Activated effector memory CD4-positive, alpha-beta T cell treated with Interleukin-2 at 50 U/mL for 16 hours (primary cell): ENCODE measurements at regions not wholly inside any gene's neighbourhood (a gene's known extent, or its start where the extent isn't known, plus 50 kb on each side); places are given as distances from the start of the nearest gene placed in this dataset.
A peak's percentile ranks its signal among the peaks of the same experiment; 100 is the strongest.
"Not testable (repeated sequence)": the region's sequence is repeated elsewhere in the genome, so short reads cannot be mapped to it uniquely, and the experiment has no call there.

ENCODE experiments used
- DNase-seq: peaks from one replicate; pipeline ENCODE4 v3.0.0-alpha.2; 2020

GRCh38 chr9:749716-750115 is 91.8 kb upstream of the DMRT1 start:
- peak; percentile 10 for DNase-seq

- DNase-seq, result no peak
Observed at GRCh38 chr9:750249-750967, 91.1 kb upstream of the DMRT1 start.

GRCh38 chr9:751137-752051 is 90.1 kb upstream of the DMRT1 start:
- DNase-seq, result no peak

GRCh38 chr9:752201-752600 is 89.3 kb upstream of the DMRT1 start:
- no peak for DNase-seq

GRCh38 chr9:752681-753200 is 88.8 kb upstream of the DMRT1 start:
- DNase-seq, result no peak

- not testable (repeated sequence) for DNase-seq
Observed at GRCh38 chr9:753734-754133, 87.8 kb upstream of the DMRT1 start.

GRCh38 chr9:754150-754931 is 87.2 kb upstream of the DMRT1 start:
- DNase-seq, result no peak

GRCh38 chr9:755454-756381 is 85.8 kb upstream of the DMRT1 start:
- no peak for DNase-seq

- no peak for DNase-seq
Observed at GRCh38 chr9:757246-757881, 84.1 kb upstream of the DMRT1 start.

GRCh38 chr9:758146-758545 is 83.4 kb upstream of the DMRT1 start:
- no peak for DNase-seq

GRCh38 chr9:759541-759940 is 82.0 kb upstream of the DMRT1 start:
- no peak for DNase-seq

- no peak for DNase-seq
Observed at GRCh38 chr9:759983-760736, 81.3 kb upstream of the DMRT1 start.

- no peak for DNase-seq
Observed at GRCh38 chr9:761176-761792, 80.2 kb upstream of the DMRT1 start.

- no peak for DNase-seq
Observed at GRCh38 chr9:761793-762560, 79.5 kb upstream of the DMRT1 start.

- DNase-seq, result no peak
Observed at GRCh38 chr9:763692-764091, 77.8 kb upstream of the DMRT1 start.

GRCh38 chr9:764105-764524 is 77.4 kb upstream of the DMRT1 start:
- no peak for DNase-seq

GRCh38 chr9:764986-765385 is 76.5 kb upstream of the DMRT1 start:
- DNase-seq, result no peak

- not testable (repeated sequence) for DNase-seq
Observed at GRCh38 chr9:767061-767561, 74.4 kb upstream of the DMRT1 start.

GRCh38 chr9:776086-776485 is 65.4 kb upstream of the DMRT1 start:
- DNase-seq, result no peak
